ENCODE measurements at regions not wholly inside any gene's neighbourhood (a gene's known extent, or its start where the extent isn't known, plus 50 kb on each side); places are given as distances from the start of the nearest gene placed in this dataset.
"Not testable (repeated sequence)": the region's sequence is repeated elsewhere in the genome, so short reads cannot be mapped to it uniquely, and the experiment has no call there.

- DNase-seq (ENCODE audit: low spot score): no peak
Observed at GRCh38 chr13:109330123-109330522, 456.3 kb downstream of the IRS2 start.

GRCh38 chr13:109329175-109329574, 457.2 kb downstream of the IRS2 start:
- DNase-seq (ENCODE audit: low spot score): no peak

- no peak for DNase-seq (ENCODE audit: low spot score)
Observed at GRCh38 chr13:109326601-109327000, 459.8 kb downstream of the IRS2 start.

- no peak for DNase-seq (ENCODE audit: low spot score)
Observed at GRCh38 chr13:109323338-109323737, 463.0 kb downstream of the IRS2 start.

- DNase-seq (ENCODE audit: low spot score): no peak
Observed at GRCh38 chr13:109318945-109319590, 467.3 kb downstream of the IRS2 start.

- no peak for DNase-seq (ENCODE audit: low spot score)
Observed at GRCh38 chr13:109315481-109315880, 470.9 kb downstream of the IRS2 start.

- no peak for DNase-seq (ENCODE audit: low spot score)
Observed at GRCh38 chr13:109314101-109314500, 472.3 kb downstream of the IRS2 start.

- DNase-seq (ENCODE audit: low spot score): no peak
Observed at GRCh38 chr13:109312399-109312798, 474.0 kb downstream of the IRS2 start.

GRCh38 chr13:109311431-109311976, 474.9 kb downstream of the IRS2 start:
- not testable (repeated sequence) for DNase-seq (ENCODE audit: low spot score)

- no peak for DNase-seq (ENCODE audit: low spot score)
Observed at GRCh38 chr13:109309625-109310363, 476.6 kb downstream of the IRS2 start.

GRCh38 chr13:109307027-109307426, 479.4 kb downstream of the IRS2 start:
- DNase-seq (ENCODE audit: low spot score): no peak

- no peak for DNase-seq (ENCODE audit: low spot score)
Observed at GRCh38 chr13:109301726-109302125, 484.7 kb downstream of the IRS2 start.

GRCh38 chr13:109301276-109301675, 485.1 kb downstream of the IRS2 start:
- DNase-seq (ENCODE audit: low spot score): no peak

GRCh38 chr13:109297628-109298027, 488.8 kb downstream of the IRS2 start:
- DNase-seq (ENCODE audit: low spot score): no peak

- no peak for DNase-seq (ENCODE audit: low spot score)
Observed at GRCh38 chr13:109293166-109293565, 493.2 kb downstream of the IRS2 start.

GRCh38 chr13:109288151-109288709, 498.2 kb downstream of the IRS2 start:
- no peak for DNase-seq (ENCODE audit: low spot score)

- DNase-seq (ENCODE audit: low spot score): no peak
Observed at GRCh38 chr13:109287553-109287952, 498.8 kb downstream of the IRS2 start.

- DNase-seq (ENCODE audit: low spot score): no peak
Observed at GRCh38 chr13:109285586-109285985, 500.8 kb downstream of the IRS2 start.

GRCh38 chr13:109281903-109282635, 504.3 kb downstream of the IRS2 start:
- no peak for DNase-seq (ENCODE audit: low spot score)

GRCh38 chr13:109281017-109281902, 505.1 kb downstream of the IRS2 start:
- no peak for DNase-seq (ENCODE audit: low spot score)

GRCh38 chr13:109276261-109276660, 510.1 kb downstream of the IRS2 start:
- DNase-seq (ENCODE audit: low spot score): no peak

All from ecto neural progenitor cell (in vitro differentiated cells).